HG03159 (cell line): ENCODE measurements at regions not wholly inside any gene's neighbourhood (a gene's known extent, or its start where the extent isn't known, plus 50 kb on each side); places are given as distances from the start of the nearest gene placed in this dataset.

Source experiments
- ATAC-seq: cut with Tn5 transposase; IDR thresholded peaks from one replicate; pipeline ENCODE4 v1.9.1; 2021; ENCODE audit warnings: mild to moderate bottlenecking, moderate library complexity; ENCODE audit not compliant: unreplicated experiment

- ATAC-seq = no peak
These were observed 470.5 kb downstream of the RPS24 start for GRCh38 chr10:78504181-78504580.

- ATAC-seq = no peak
These were observed 472.0 kb downstream of the RPS24 start for GRCh38 chr10:78505657-78506056.

GRCh38 chr10:78506614-78507013, 473.0 kb downstream of the RPS24 start:
- no peak for ATAC-seq

GRCh38 chr10:78507510-78508160, 474.0 kb downstream of the RPS24 start:
- no peak for ATAC-seq

GRCh38 chr10:78508955-78509748, 475.5 kb downstream of the RPS24 start:
- no peak for ATAC-seq

GRCh38 chr10:78510566-78511323, 477.1 kb downstream of the RPS24 start:
- no peak for ATAC-seq

GRCh38 chr10:78511324-78512204, 477.9 kb downstream of the RPS24 start:
- no peak for ATAC-seq

- ATAC-seq = no peak
These were observed 478.5 kb downstream of the RPS24 start for GRCh38 chr10:78512205-78512550.

- no peak for ATAC-seq
These were observed 479.7 kb downstream of the RPS24 start for GRCh38 chr10:78513330-78513729.

- no peak for ATAC-seq
These were observed 480.3 kb downstream of the RPS24 start for GRCh38 chr10:78513986-78514385.

- no peak for ATAC-seq
These were observed 480.8 kb downstream of the RPS24 start for GRCh38 chr10:78514459-78514858.

- no peak for ATAC-seq
These were observed 481.6 kb downstream of the RPS24 start for GRCh38 chr10:78515038-78515872.

- no peak for ATAC-seq
These were observed 482.1 kb downstream of the RPS24 start for GRCh38 chr10:78515873-78516153.

- ATAC-seq = no peak
These were observed 482.6 kb downstream of the RPS24 start for GRCh38 chr10:78516236-78516635.

- ATAC-seq = no peak
These were observed 483.1 kb downstream of the RPS24 start for GRCh38 chr10:78516756-78517155.

GRCh38 chr10:78518224-78518623, 484.6 kb downstream of the RPS24 start:
- no peak for ATAC-seq

GRCh38 chr10:78520737-78521430, 487.2 kb downstream of the RPS24 start:
- no peak for ATAC-seq

GRCh38 chr10:78523453-78523852, 489.8 kb downstream of the RPS24 start:
- no peak for ATAC-seq

GRCh38 chr10:78524342-78524741, 490.7 kb downstream of the RPS24 start:
- ATAC-seq = no peak

GRCh38 chr10:78524941-78525340, 491.3 kb downstream of the RPS24 start:
- ATAC-seq = no peak
